GM12878 (cell line): ENCODE measurements at regions not wholly inside any gene's neighbourhood (a gene's known extent, or its start where the extent isn't known, plus 50 kb on each side); places are given as distances from the start of the nearest gene placed in this dataset.

ENCODE experiments used
- CREM ChIP-seq: IDR thresholded peaks from 2 replicates; pipeline ENCODE4 v1.6.1; 2014; ENCODE audit warnings: antibody characterized with exemption, low read depth
- CTCF ChIP-seq, 3 experiments: IDR thresholded peaks in 2 of 3; conservative IDR thresholded peaks in 1 of 3; 2 replicates each; pipeline ENCODE4 v1.5.1; 2011; ENCODE audit warnings: low read depth in 3 of 3, low read length in 3 of 3, mild to moderate bottlenecking in 3 of 3, control low read depth in 2 of 3, moderate library complexity in 2 of 3, inconsistent platforms in 1 of 3, mixed read lengths in 1 of 3; ENCODE audit not compliant: control insufficient read depth in 2 of 3, insufficient read depth in 1 of 3; ENCODE audit errors: extremely low read depth in 1 of 3
- EGR1 ChIP-seq, 2 experiments: IDR thresholded peaks; 1 replicate in 1 of 2; 2 replicates in 1 of 2; pipeline ENCODE4 v1.6.1; 2011 to 2012; ENCODE audit warnings: low read depth in 2 of 2, low read length in 2 of 2, borderline replicate concordance in 1 of 2, mild to moderate bottlenecking in 1 of 2, moderate library complexity in 1 of 2
- EZH2 ChIP-seq: IDR thresholded peaks from 2 replicates; pipeline ENCODE4 v1.6.1; 2012; ENCODE audit warnings: low read depth, mild to moderate bottlenecking, control low read depth, inconsistent platforms, low read length, borderline replicate concordance; ENCODE audit not compliant: control insufficient read depth
- FOS ChIP-seq: IDR thresholded peaks from 3 replicates; pipeline ENCODE4 v1.6.1; 2011; ENCODE audit warnings: borderline replicate concordance; ENCODE audit not compliant: insufficient read length; ENCODE audit errors: extremely low read depth
- NBN ChIP-seq: fragments of 450-650 bp; IDR thresholded peaks from 2 replicates; pipeline ENCODE4 v1.6.1; 2016

DNA sequence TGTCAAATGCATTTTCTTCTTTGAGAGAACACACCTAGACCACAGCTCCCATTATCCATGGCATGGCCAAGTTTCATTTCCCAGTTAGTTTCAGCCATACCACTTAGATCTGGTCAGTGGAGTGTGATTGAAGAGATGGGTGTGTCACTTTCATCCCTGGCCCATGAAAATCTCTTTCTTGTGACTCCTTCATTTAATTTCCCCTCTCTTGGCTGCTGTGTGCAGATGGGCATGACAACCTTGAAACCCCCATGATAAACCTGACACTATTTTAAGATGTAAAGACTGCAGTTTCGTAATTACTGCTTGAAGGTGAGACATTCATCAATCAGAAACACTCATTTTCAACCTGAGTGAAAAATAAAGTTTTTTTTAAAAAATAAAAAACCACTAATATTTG, 284.9 kb downstream of the IL15 start:
- no peak for TF ChIP-seq NBN
- no peak for TF ChIP-seq CTCF (IDR thresholded peaks at IDR 0.05 in 2 of 3, conservative IDR thresholded peaks at IDR 0.05 in 1 of 3; ENCODE audit: control insufficient read depth in 2 of 3, extremely low read depth in 1 of 3, insufficient read depth in 1 of 3, low read depth in 3 of 3, low read length in 3 of 3)
- TF ChIP-seq CREM, result no peak
- TF ChIP-seq EGR1 (IDR thresholded peaks at IDR 0.05; ENCODE audit: borderline replicate concordance in 1 of 2, low read depth in 2 of 2, low read length in 2 of 2), result no peak
- TF ChIP-seq FOS, result no peak
- TF ChIP-seq EZH2, result no peak
